Small intestine (tissue), 7 donors: ENCODE measurements at regions not wholly inside any gene's neighbourhood (a gene's known extent, or its start where the extent isn't known, plus 50 kb on each side); places are given as distances from the start of the nearest gene placed in this dataset.

Experiments
- DNase-seq, 2 donors: peaks; one replicate each; pipeline versions ENCODE4 v3.0.0 to v3.0.0-alpha.2; 2013
- FAIRE-seq: peaks from 2 replicates; lab custom pipeline; 2012; peaks lifted over from hg19 to GRCh38; lab: Jason Lieb, UNC
- H3K27ac ChIP-seq, 3 donors: one replicate each; pipeline ENCODE4 v1.5.1; 2013; ENCODE audit warnings: low read length in 2 of 3, mild to moderate bottlenecking in 2 of 3, control low read depth in 1 of 3, inconsistent platforms in 1 of 3, low read depth in 1 of 3, moderate library complexity in 1 of 3
- H3K27me3 ChIP-seq, 3 donors: one replicate each; pipeline ENCODE4 v1.6.1; 2013; ENCODE audit warnings: low read length in 3 of 3, inconsistent platforms in 1 of 3; ENCODE audit not compliant: control insufficient read depth in 3 of 3, insufficient read depth in 3 of 3
- H3K36me3 ChIP-seq, 3 donors: one replicate each; pipeline ENCODE4 v1.6.1; 2013; ENCODE audit warnings: low read length in 3 of 3, inconsistent platforms in 1 of 3, low read depth in 1 of 3, mild to moderate bottlenecking in 1 of 3, moderate library complexity in 1 of 3; ENCODE audit not compliant: control insufficient read depth in 3 of 3, insufficient read depth in 2 of 3
- H3K4me1 ChIP-seq, 3 donors: one replicate each; pipeline ENCODE4 v1.6.1; 2013; ENCODE audit warnings: low read length in 2 of 3, inconsistent platforms in 1 of 3, low read depth in 1 of 3, mild to moderate bottlenecking in 1 of 3, moderate library complexity in 1 of 3; ENCODE audit not compliant: control insufficient read depth in 3 of 3, insufficient read depth in 2 of 3
- H3K4me3 ChIP-seq, 3 donors: one replicate each; pipeline ENCODE4 v1.5.1; 2013; ENCODE audit warnings: low read length in 3 of 3, control low read depth in 1 of 3, inconsistent platforms in 1 of 3, low read depth in 1 of 3, mild to moderate bottlenecking in 1 of 3, moderate library complexity in 1 of 3
- H3K9me3 ChIP-seq, 2 donors: one replicate each; pipeline ENCODE4 v1.6.1; 2013; ENCODE audit warnings: low read depth in 1 of 2, low read length in 1 of 2; ENCODE audit not compliant: control insufficient read depth in 2 of 2, insufficient read depth in 1 of 2
- WGBS, 3 donors: extraction: QIAGEN DNeasy Blood & Tissue Kit; methylation state at CpG; one replicate each; pipeline ENCODE4 v1.1.7; 2013; 5-methylcytosine and 5-hydroxymethylcytosine counted together
- donor health status: healthy with polysubstance abuse.
- donor health status: control.
- donor health status: control.
- donor health status: Bipolar disorder and iron deficiency.
- donor health status: healthy.

DNA sequence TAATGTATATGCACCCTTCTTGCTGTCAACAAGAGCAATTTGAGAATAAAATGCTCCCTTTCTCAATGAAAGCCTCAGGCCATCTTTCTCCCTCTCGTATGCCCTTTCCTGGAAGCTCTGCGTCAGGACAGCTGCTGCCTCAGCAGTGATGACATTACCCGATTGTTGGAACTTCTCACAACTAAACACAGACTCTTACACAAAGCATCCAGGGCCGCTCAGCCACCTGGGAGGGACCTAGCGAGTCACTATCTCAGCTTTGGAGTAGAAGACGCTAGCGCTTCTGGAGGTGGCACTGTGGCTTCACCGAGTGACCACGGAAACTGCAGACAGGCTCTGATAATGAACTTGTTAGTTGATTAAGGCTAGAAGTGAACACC is 153.2 kb upstream of the SOX1 start:
- no peaks in the 10 kb centered on the region for H3K36me3 ChIP-seq
- no peaks in the 10 kb centered on the region for H3K9me3 ChIP-seq
- no peak overlapping the region for H3K27ac ChIP-seq
- H3K4me1 ChIP-seq: no peaks in the 10 kb centered on the region
- DNase-seq (no peak), FAIRE-seq (no peak)
- H3K4me3 ChIP-seq: no peak overlapping the region
- no peaks in the 10 kb centered on the region for H3K27me3 ChIP-seq
- WGBS, 3 donors: 59 to 71% (median 60%) methylated on average over 9 of the region's 9 CpGs

DNA sequence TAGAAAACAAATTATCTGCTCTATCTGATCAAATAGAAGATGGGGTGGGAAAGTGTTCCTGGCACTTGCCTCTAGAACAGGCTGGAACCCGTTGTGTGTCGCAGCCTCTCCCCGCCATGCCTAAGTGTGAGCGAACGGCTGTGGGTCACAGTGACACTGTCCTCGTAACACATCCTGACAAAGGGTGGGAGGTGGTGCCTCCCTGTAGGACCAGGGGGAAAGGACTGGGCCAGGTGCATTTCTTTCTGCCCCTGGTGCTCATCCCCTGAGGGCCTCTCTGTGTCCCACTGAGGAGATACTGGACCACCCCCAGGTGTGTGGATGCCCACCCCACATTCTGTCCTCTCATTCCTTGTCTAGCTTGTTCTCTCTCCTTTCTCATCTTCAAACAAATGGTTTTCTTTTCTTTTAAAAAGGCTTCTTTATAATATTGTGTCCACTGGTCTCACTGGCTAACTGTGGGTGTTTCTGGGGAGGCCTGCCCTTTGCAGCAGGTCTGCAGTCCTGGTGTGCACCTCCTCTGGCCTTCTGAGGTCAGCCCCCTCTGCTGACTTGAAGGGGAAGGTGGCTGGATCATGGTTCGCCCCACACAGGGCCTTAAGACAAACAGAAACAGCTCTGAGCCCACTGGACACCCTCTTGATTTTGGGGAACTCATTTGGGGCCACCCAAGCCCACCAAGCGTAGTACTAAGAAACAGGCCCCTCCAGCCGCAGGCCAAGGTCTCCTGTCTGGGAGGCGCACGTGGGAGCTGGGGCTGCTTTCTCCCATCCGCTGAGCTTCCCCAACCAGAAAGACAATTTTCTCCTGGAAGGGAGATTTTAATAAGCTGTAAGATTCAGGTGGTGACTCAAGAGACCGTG is 152.5 kb upstream of the SOX1 start:
- no peaks in the 10 kb centered on the region for H3K4me1 ChIP-seq

DNA sequence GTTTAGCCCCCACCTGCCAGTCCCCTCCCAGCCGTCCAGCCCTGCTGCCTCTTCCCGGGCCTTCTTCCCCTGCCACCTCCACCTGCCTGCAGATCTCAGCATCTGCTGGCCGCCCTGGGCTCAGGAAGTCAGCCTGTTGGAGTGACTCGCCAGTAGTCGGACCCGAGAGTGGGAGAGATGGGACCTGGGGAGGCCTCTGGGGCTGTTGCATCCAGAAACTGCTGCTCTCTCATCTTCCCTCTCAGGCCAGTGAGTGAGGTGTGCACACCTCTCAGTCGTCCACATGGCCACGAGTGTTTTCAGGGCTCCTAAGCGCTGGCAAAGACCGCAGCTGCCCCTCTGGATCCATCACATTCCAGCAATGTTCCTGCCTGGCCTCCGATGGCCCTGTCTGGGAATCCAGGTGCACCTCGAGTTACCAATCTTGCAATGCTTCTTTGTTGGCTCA is 151.8 kb upstream of the SOX1 start:
- Histone ChIP-seq H3K27me3 (no peaks in the 10 kb centered on the region), H3K4me3 (no peak overlapping the region), H3K27ac (no peak overlapping the region), H3K4me1 (no peaks in the 10 kb centered on the region), H3K36me3 (no peaks in the 10 kb centered on the region), H3K9me3 (no peaks in the 10 kb centered on the region)
- no peak for DNase-seq
- FAIRE-seq: no peak
- WGBS, 3 donors: 69 to 82% (median 73%) methylated on average over 12 of the region's 12 CpGs

More for the DNA sequence above, 152.5 kb upstream of the SOX1 start:
- H3K27me3 ChIP-seq: no peaks in the 10 kb centered on the region
- no peak overlapping the region for H3K27ac ChIP-seq
- no peaks in the 10 kb centered on the region for H3K9me3 ChIP-seq
- 79 to 90% (median 82%) methylated on average over 13 of the region's 13 CpGs for WGBS, 3 donors
- H3K4me3 ChIP-seq: no peak overlapping the region
- DNase-seq (no peak), FAIRE-seq (no peak)
- H3K36me3 ChIP-seq: no peaks in the 10 kb centered on the region

DNA sequence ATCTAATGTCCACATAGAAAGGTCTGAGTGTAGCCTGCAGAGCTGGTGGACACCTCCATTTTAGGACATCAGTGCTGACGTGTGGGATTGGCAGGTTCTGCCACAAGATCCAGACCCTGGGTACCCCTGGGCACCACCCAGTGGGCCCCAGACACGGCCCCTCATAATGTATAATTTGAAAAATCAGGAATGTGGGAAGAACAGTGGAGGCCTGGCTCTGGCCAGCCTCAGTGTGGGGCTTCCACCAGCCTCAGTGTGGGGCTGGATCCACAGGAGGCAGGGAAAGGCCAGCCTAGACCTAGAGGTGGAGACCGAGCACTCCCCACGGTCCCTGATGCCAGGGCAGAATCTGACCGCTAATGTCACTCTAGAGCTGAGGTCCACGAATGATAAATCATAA is 150.7 kb upstream of the SOX1 start:
- Histone ChIP-seq H3K9me3 (no peaks in the 10 kb centered on the region), H3K4me1 (no peaks in the 10 kb centered on the region), H3K36me3 (no peaks in the 10 kb centered on the region), H3K27ac (no peak overlapping the region), H3K4me3 (no peak overlapping the region), H3K27me3 (no peaks in the 10 kb centered on the region)
- no peak for FAIRE-seq
- 62 to 78% (median 65%) methylated on average over 6 of the region's 6 CpGs for WGBS, 3 donors
- DNase-seq: no peak

DNA sequence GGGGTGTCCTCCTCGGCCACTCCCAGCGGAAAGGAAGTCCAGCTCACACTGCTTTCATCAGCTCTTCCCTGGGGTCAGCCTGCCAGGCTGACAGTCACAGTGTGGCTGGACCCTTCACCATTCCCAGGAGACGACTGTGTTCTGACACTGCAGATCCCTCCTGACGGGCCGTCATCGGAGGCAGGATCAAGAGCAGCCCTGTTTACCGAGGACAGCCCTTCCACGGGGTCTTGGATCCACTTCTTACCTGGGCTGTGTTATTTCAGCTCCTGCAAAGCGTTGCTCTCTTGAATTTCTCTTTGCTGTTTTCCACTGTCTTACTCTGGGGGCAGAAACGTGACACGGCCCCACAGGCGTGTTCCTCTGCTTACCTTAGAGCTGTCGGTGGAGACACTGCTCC is 149.9 kb upstream of the SOX1 start:
- no peak overlapping the region for H3K4me3 ChIP-seq

DNA sequence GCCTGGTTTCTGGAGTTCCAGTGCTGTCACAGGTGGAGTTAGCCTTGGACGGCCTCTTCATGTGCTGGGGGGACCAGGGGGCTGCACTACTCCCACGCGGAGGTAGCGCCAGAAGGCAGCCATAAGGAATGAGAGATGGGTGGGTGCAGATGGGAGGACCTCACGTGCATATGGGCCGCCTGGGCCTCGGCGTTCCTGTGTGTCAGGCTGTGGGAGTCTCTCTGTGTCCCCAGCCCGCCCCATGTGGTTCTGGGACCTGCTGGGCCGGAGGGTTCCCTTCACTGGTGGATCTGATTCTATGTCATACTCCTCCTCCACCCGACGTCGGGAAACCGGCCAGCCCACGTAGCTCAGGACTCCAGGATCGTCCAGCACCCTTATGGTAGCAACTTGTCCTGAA is 149.0 kb upstream of the SOX1 start:
- Histone ChIP-seq H3K4me3 (no peak overlapping the region), H3K27ac (no peak overlapping the region), H3K27me3 (peaks cover 0 to under 1% (median 0%) of the 10 kb centered on the region in 3 donors), H3K4me1 (no peaks in the 10 kb centered on the region), H3K36me3 (no peaks in the 10 kb centered on the region), H3K9me3 (no peaks in the 10 kb centered on the region)
- 80 to 87% (median 80%) methylated on average over 16 of the region's 16 CpGs for WGBS, 3 donors
- DNase-seq (no peak), FAIRE-seq (no peak)

More for the DNA sequence above, 149.9 kb upstream of the SOX1 start:
- Histone ChIP-seq H3K4me1 (no peaks in the 10 kb centered on the region), H3K36me3 (no peaks in the 10 kb centered on the region), H3K9me3 (no peaks in the 10 kb centered on the region), H3K27ac (no peak overlapping the region), H3K27me3 (no peaks in the 10 kb centered on the region)
- no peak for DNase-seq
- no peak for FAIRE-seq
- WGBS, 3 donors: 75 to 80% (median 77%) methylated on average over 13 of the region's 13 CpGs

DNA sequence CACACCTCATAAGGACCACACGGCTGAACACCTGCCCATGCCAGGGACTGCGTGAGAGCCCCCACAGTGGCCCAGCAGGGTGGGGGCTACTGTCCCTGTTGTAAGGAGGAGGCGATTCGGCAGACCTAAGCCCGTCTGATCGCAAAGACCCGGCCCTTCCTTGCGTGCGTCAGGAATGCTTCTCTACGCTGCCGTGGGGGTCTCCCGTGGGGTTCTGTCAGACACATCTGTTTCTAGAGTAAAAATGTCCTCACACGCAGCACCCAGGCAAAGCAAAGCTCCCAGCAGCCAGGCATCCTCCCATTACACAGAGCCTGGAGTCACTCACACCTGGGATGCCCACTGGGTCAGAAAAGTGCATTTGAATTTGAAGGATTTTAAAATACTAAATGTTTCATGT is 147.7 kb upstream of the SOX1 start:
- FAIRE-seq: no peak
- H3K4me1 ChIP-seq: no peaks in the 10 kb centered on the region
- H3K4me3 ChIP-seq: no peak overlapping the region
- H3K27me3 ChIP-seq: peaks cover 0 to 1% (median 0%) of the 10 kb centered on the region in 3 donors
- H3K36me3 ChIP-seq: no peaks in the 10 kb centered on the region
- H3K27ac ChIP-seq: no peak overlapping the region
- 82 to 89% (median 86%) methylated on average over 13 of the region's 13 CpGs for WGBS, 3 donors
- DNase-seq: no peak
- H3K9me3 ChIP-seq: no peaks in the 10 kb centered on the region

DNA sequence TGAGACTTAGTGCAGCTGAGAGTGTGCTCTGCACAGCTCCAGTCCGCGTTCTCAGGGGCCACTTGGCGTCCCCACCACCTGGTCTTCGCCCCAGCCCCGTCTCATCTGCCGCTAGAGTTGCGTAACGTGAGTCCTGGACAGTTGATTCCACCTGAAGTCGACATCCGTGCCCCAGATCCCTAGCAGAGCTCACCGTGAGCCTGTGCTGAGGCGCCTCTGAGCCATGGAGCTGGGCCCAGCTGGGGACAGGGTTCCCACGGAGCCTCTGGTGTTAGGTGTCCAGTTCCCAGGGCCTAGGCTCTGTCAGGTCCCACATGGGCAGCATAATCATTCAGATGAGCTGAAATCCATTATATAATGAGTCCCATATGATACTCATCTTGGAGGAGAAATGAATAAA is 147.1 kb upstream of the SOX1 start:
- peaks cover 0 to 1% (median 0%) of the 10 kb centered on the region in 3 donors for H3K27me3 ChIP-seq
- H3K4me1 ChIP-seq: no peaks in the 10 kb centered on the region
- DNase-seq (no peak), FAIRE-seq (no peak)
- H3K36me3 ChIP-seq: no peaks in the 10 kb centered on the region
- H3K27ac ChIP-seq: no peak overlapping the region
- H3K4me3 ChIP-seq: no peak overlapping the region
- H3K9me3 ChIP-seq: no peaks in the 10 kb centered on the region
- 63 to 69% (median 63%) methylated on average over 13 of the region's 13 CpGs for WGBS, 3 donors
